ENCODE measurements at regions not wholly inside any gene's neighbourhood (a gene's known extent, or its start where the extent isn't known, plus 50 kb on each side); places are given as distances from the start of the nearest gene placed in this dataset.

GRCh38 chr17:51563961-51564360, 303.6 kb downstream of the UTP18 start:
- DNase-seq (ENCODE audit: extremely low spot score) = no peak
- TF ChIP-seq CTCF (IDR thresholded peaks at IDR 0.05; ENCODE audit: control extremely low read depth, extremely low read depth, low read depth, missing control alignments) = no peak
- POLR2A ChIA-PET = no interaction called here
- CTCF ChIA-PET = interaction anchor here (1.7 kb wide), 1 partner anchor 104 kb away, joined by 4 read pairs; no protein-coding TSS in a partner anchor

- CTCF ChIA-PET = no interaction called here
- POLR2A ChIA-PET = no interaction called here
- no peak for TF ChIP-seq CTCF (IDR thresholded peaks at IDR 0.05; ENCODE audit: control extremely low read depth, extremely low read depth, low read depth, missing control alignments)
- no peak for DNase-seq (ENCODE audit: extremely low spot score)
These were observed 311.8 kb downstream of the UTP18 start for GRCh38 chr17:51572115-51572514.

All from GM10248 (cell line).